Fibroblast of lung (primary cell): ENCODE measurements at regions not wholly inside any gene's neighbourhood (a gene's known extent, or its start where the extent isn't known, plus 50 kb on each side); places are given as distances from the start of the nearest gene placed in this dataset.

Experiments used
- DNase-seq, 2 donors: peaks; one replicate each; pipeline versions ENCODE4 v3.0.0 to v3.0.0-alpha.2; 2010; ENCODE audit warnings: low read depth in 2 of 2
- H2AFZ ChIP-seq: 2 replicates; pipeline ENCODE4 v1.5.1; 2012; ENCODE audit warnings: low read length, control low read depth, inconsistent platforms
- H3K27ac ChIP-seq: 2 replicates; pipeline ENCODE4 v1.5.1; 2011; ENCODE audit warnings: low read length, control low read depth; ENCODE audit not compliant: insufficient read depth
- H3K27me3 ChIP-seq: 2 replicates; pipeline ENCODE4 v1.5.1; 2011; ENCODE audit warnings: mild to moderate bottlenecking, low read length; ENCODE audit not compliant: control insufficient read depth, insufficient read depth
- H3K36me3 ChIP-seq: 2 replicates; pipeline ENCODE4 v1.5.1; 2011; ENCODE audit warnings: low read length; ENCODE audit not compliant: control insufficient read depth, insufficient read depth
- H3K4me1 ChIP-seq: 2 replicates; pipeline ENCODE4 v1.5.1; 2011; ENCODE audit warnings: low read length; ENCODE audit not compliant: control insufficient read depth, insufficient read depth; ENCODE audit errors: extremely low read depth
- H3K4me2 ChIP-seq: 2 replicates; pipeline ENCODE4 v1.5.1; 2011; ENCODE audit warnings: low read length, control low read depth; ENCODE audit not compliant: insufficient read depth; ENCODE audit errors: extremely low read depth
- H3K4me3 ChIP-seq, 4 experiments: fragments of 200-600 bp in 1 of 4; sonication (generic) in 1 of 4; replicated peaks in 1 of 4; 2 replicates each; pipeline ENCODE4 v1.5.1; 2011 to 2016; ENCODE audit warnings: low read length in 4 of 4, low read depth in 3 of 4, mild to moderate bottlenecking in 3 of 4, control low read depth in 2 of 4, inconsistent platforms in 1 of 4, mixed read lengths in 1 of 4; ENCODE audit not compliant: insufficient read depth in 1 of 4; ENCODE audit errors: control extremely low read depth in 1 of 4
- H3K79me2 ChIP-seq: 2 replicates; pipeline ENCODE4 v1.5.1; 2012; ENCODE audit warnings: mild to moderate bottlenecking, low read length, inconsistent platforms; ENCODE audit not compliant: control insufficient read depth, insufficient read depth
- H3K9ac ChIP-seq: 2 replicates; pipeline ENCODE4 v1.5.1; 2011; ENCODE audit warnings: mild to moderate bottlenecking, low read length, control low read depth; ENCODE audit not compliant: insufficient read depth
- H3K9me3 ChIP-seq: 2 replicates; pipeline ENCODE4 v1.5.1; 2012; ENCODE audit warnings: low read depth, low read length; ENCODE audit not compliant: control insufficient read depth, insufficient read depth
- H4K20me1 ChIP-seq: 2 replicates; pipeline ENCODE4 v1.5.1; 2011; ENCODE audit warnings: low read length; ENCODE audit not compliant: control insufficient read depth, insufficient read depth; ENCODE audit errors: extremely low read depth
- EZH2 ChIP-seq: IDR thresholded peaks from 2 replicates; pipeline ENCODE4 v1.5.1; 2012; ENCODE audit warnings: low read length, control low read depth, mild to moderate bottlenecking; ENCODE audit errors: missing control alignments
- TF ChIP-seq, protein P1 (sequence below), 2 donors: IDR thresholded peaks in 1 of 2; conservative IDR thresholded peaks in 1 of 2; 1 replicate in 1 of 2; 2 replicates in 1 of 2; pipeline ENCODE4 v1.5.1; 2011 to 2012; ENCODE audit warnings: low read length in 2 of 2, control low read depth in 1 of 2, inconsistent platforms in 1 of 2, low read depth in 1 of 2, mild to moderate bottlenecking in 1 of 2

GRCh38 chr6:102660303-102660702 is 1266.8 kb downstream of the GRIK2 start:
- Histone ChIP-seq H3K27ac (no peak overlapping the region), H2AFZ (no peak overlapping the region), H3K9ac (no peak overlapping the region), H3K4me1 (no peaks in the 10 kb centered on the region), H3K4me3 (no peak overlapping the region), H3K36me3 (no peaks in the 10 kb centered on the region), H3K4me2 (no peak overlapping the region), H4K20me1 (no peaks in the 10 kb centered on the region), H3K27me3 (no peaks in the 10 kb centered on the region), H3K79me2 (no peaks in the 10 kb centered on the region), H3K9me3 (no peaks in the 10 kb centered on the region)
- TF ChIP-seq, protein P1, sequence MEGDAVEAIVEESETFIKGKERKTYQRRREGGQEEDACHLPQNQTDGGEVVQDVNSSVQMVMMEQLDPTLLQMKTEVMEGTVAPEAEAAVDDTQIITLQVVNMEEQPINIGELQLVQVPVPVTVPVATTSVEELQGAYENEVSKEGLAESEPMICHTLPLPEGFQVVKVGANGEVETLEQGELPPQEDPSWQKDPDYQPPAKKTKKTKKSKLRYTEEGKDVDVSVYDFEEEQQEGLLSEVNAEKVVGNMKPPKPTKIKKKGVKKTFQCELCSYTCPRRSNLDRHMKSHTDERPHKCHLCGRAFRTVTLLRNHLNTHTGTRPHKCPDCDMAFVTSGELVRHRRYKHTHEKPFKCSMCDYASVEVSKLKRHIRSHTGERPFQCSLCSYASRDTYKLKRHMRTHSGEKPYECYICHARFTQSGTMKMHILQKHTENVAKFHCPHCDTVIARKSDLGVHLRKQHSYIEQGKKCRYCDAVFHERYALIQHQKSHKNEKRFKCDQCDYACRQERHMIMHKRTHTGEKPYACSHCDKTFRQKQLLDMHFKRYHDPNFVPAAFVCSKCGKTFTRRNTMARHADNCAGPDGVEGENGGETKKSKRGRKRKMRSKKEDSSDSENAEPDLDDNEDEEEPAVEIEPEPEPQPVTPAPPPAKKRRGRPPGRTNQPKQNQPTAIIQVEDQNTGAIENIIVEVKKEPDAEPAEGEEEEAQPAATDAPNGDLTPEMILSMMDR (conservative IDR thresholded peaks at IDR 0.05 in 1 of 2, IDR thresholded peaks at IDR 0.05 in 1 of 2; ENCODE audit: low read depth in 1 of 2, low read length in 2 of 2) = no peak
- no peak for TF ChIP-seq EZH2
- peak; percentile 1 to 57 for DNase-seq

- H3K4me1 ChIP-seq = no peaks in the 10 kb centered on the region
- TF ChIP-seq EZH2 = no peak
- TF ChIP-seq, protein P1 (conservative IDR thresholded peaks at IDR 0.05 in 1 of 2, IDR thresholded peaks at IDR 0.05 in 1 of 2; ENCODE audit: low read depth in 1 of 2, low read length in 2 of 2) = no peak
- H3K9ac ChIP-seq = no peak overlapping the region
- H3K27ac ChIP-seq = no peak overlapping the region
- DNase-seq = peak in 1 of 2 donors; percentile 9
- H3K27me3 ChIP-seq = no peaks in the 10 kb centered on the region
- H3K9me3 ChIP-seq = no peaks in the 10 kb centered on the region
- H3K79me2 ChIP-seq = no peaks in the 10 kb centered on the region
- H4K20me1 ChIP-seq = no peaks in the 10 kb centered on the region
- H3K36me3 ChIP-seq = no peaks in the 10 kb centered on the region
- no peak overlapping the region for H3K4me3 ChIP-seq
- H3K4me2 ChIP-seq = no peak overlapping the region
- H2AFZ ChIP-seq = no peak overlapping the region
Measured at GRCh38 chr6:102655823-102656222, 1262.3 kb downstream of the GRIK2 start.

- Histone ChIP-seq H3K4me2 (no peak overlapping the region), H3K27me3 (no peaks in the 10 kb centered on the region), H3K9me3 (no peaks in the 10 kb centered on the region), H3K27ac (no peak overlapping the region), H3K4me3 (no peak overlapping the region), H3K36me3 (no peaks in the 10 kb centered on the region), H3K4me1 (no peaks in the 10 kb centered on the region), H2AFZ (no peak overlapping the region), H3K9ac (no peak overlapping the region), H3K79me2 (no peaks in the 10 kb centered on the region), H4K20me1 (no peaks in the 10 kb centered on the region)
- DNase-seq = no peak
- no peak for TF ChIP-seq EZH2
- TF ChIP-seq, protein P1 (conservative IDR thresholded peaks at IDR 0.05 in 1 of 2, IDR thresholded peaks at IDR 0.05 in 1 of 2; ENCODE audit: low read depth in 1 of 2, low read length in 2 of 2) = no peak
Measured at GRCh38 chr6:102641426-102641825, 1247.9 kb downstream of the GRIK2 start.
